AG10803 (cell line): ENCODE measurements at regions not wholly inside any gene's neighbourhood (a gene's known extent, or its start where the extent isn't known, plus 50 kb on each side); places are given as distances from the start of the nearest gene placed in this dataset.

ENCODE experiments used
- DNase-seq: peaks from one replicate; pipeline ENCODE4 v3.0.0; 2010; ENCODE audit warnings: low read depth
- H3K4me3 ChIP-seq: 2 replicates; pipeline ENCODE4 v1.5.1; 2011; ENCODE audit warnings: mild to moderate bottlenecking, low read length, control low read depth
- CTCF ChIP-seq: conservative IDR thresholded peaks from 2 replicates; pipeline ENCODE4 v1.5.1; 2011; ENCODE audit warnings: mild to moderate bottlenecking, low read length, control low read depth, inconsistent platforms

- no peak overlapping the region for H3K4me3 ChIP-seq
- DNase-seq, result peak; percentile 64
Measured at GRCh38 chr17:77366558-77367245, 225.9 kb downstream of the SEC14L1 start.

GRCh38 chr17:77369544-77369971 is 228.8 kb downstream of the SEC14L1 start:
- no peak for TF ChIP-seq CTCF
- DNase-seq, result no peak
- no peak overlapping the region for H3K4me3 ChIP-seq

More at GRCh38 chr17:77366558-77367245, 225.9 kb downstream of the SEC14L1 start:
- TF ChIP-seq CTCF, result peak; percentile 17; the same call in 1 of the 2 replicates

- no peak for TF ChIP-seq CTCF
- no peak overlapping the region for H3K4me3 ChIP-seq
- DNase-seq, result no peak
Measured at GRCh38 chr17:77370586-77370985, 229.8 kb downstream of the SEC14L1 start.

- peak overlapping the region; percentile 88 for H3K4me3 ChIP-seq
- DNase-seq, result peak; percentile 87
- no peak for TF ChIP-seq CTCF
Measured at GRCh38 chr17:77371117-77371887, 230.5 kb downstream of the SEC14L1 start.

GRCh38 chr17:77371888-77372443 is 231.2 kb downstream of the SEC14L1 start:
- TF ChIP-seq CTCF, result no peak
- peak overlapping the region; percentile 88 for H3K4me3 ChIP-seq
- DNase-seq, result no peak

- H3K4me3 ChIP-seq, result peak overlapping the region; percentile 88
- DNase-seq, result peak; percentile 89
- no peak for TF ChIP-seq CTCF
Measured at GRCh38 chr17:77372444-77373298, 231.9 kb downstream of the SEC14L1 start.
